Activated CD4-positive, alpha-beta T cell treated with anti-CD3 and anti-CD28 coated beads, Interleukin-2, amount 50 U/mL, for 48 hours (primary cell): ENCODE measurements at regions not wholly inside any gene's neighbourhood (a gene's known extent, or its start where the extent isn't known, plus 50 kb on each side); places are given as distances from the start of the nearest gene placed in this dataset.

Source experiments
- DNase-seq, 2 experiments: peaks; one replicate each; pipeline ENCODE4 v3.0.0-alpha.2; 2020

DNA sequence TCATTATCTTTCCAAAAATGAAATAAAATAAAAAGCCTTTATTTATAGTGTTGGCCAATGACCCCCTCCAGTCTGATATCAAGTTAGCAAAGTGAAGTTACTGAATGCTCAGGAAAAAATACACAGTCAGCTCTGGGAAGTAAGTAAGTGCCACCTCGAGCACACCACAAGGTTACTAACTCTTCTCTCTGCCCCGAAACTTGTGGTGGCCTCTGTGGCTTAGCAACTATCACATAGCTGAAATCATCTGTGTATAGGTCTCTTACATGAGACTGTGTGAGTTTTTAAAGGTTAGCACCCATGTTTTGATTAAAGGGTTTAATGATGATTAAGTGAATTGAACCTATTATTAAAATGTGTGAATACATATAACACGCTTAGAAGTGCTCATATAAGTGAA is 161.4 kb upstream of the KLF4 start:
- DNase-seq: no peak

GRCh38 chr9:107650321-107650720 is 160.8 kb upstream of the KLF4 start:
- DNase-seq: no peak

DNA sequence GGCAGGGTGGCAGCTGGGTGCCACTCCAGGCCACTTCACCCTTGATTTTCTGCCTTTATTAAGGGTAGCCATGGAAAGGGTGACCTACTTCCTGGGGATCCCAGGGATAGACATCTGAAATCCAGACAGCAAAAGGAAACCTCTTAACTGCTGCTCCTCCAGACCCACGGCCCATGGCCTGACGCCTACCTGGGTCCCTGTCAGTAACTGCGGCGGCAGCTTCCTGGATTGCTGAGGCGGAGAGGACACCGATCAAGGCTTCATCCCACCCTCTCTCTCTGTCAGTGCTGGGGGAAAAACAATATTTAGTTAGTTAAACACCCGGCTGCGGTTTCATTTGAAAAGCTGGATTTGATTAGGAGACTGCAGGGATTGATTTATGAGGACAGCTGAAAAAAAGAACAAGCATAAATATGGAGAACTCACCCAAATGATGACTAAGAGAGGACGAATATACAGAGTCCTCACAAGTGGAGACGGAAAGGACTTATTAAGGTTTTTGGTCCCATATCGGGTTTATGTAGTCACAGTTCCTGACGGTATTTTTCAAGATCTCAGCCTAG is 158.7 kb upstream of the KLF4 start:
- no peak for DNase-seq

- no peak for DNase-seq
These were observed 158.0 kb upstream of the KLF4 start for GRCh38 chr9:107647611-107648010.

DNA sequence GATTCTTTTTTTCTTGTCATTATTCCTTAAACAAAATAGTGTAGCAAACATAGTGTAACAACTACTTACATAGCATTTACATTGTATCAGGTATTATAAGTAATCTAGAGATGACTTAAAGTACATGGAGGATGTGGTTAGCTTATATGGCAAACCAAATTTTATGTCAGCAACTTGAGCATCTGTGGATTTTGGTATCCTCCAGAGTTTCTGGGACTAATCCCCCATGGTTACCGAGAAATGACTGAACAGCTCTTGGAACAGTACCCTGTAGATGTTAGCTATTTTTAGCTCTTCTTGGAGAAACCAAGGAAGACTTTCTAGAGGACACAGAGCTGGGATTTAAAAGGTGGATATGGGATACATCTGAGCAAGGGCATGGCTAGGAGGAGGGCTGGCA is 157.6 kb upstream of the KLF4 start:
- DNase-seq: no peak

DNA sequence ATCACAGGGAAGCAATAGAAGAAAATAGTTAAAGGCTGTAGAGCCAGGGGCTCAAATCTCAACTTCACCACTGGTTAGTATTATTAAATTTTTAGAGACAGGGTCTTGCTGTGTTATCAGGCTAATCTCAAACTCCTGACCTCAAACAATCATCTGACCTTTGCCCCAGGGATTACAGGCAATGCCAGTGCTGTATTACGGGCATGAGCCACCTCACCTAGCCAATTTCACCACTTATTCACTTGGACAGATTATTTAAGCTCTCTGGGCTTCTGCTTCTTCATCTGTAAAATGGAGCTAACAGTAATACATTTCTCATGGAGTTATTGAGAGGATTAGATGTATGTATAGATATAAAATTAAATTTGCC is 155.9 kb upstream of the KLF4 start:
- no peak for DNase-seq

DNA sequence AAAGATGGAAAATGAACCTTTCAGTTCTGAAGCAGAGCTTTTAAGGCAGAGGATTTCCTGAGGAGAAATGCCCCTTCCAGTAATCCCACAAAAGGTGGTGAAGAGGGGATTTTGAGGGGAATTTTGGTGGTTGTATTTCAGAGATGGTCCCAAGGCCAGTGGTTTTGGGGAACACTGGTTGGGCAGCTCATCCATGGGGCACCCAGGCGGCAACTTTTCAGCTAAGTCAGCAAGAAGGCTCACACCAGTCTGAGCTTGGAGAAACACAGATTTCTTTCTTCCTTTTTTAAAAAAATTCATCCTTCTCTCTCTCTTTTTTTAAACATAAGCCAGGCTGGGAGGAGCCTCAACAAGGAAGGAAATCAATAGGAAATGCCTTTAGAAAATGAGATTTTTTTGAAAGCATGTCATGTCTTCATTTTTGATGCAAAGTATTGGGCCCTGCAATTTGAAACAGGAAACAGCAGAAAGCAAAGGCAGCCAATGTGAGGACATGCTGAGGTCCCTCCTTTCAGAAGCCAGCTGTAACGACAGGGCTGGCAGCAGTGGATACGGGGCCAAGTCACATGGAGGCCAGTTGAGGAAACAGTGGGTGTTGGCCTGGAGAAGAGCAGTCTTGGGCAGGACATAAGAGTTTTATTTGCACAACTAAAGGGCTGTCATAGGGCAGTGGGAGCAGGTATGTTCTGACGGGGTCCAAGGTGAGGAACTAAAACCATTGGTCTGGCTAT is 155.3 kb upstream of the KLF4 start:
- DNase-seq: no peak

DNA sequence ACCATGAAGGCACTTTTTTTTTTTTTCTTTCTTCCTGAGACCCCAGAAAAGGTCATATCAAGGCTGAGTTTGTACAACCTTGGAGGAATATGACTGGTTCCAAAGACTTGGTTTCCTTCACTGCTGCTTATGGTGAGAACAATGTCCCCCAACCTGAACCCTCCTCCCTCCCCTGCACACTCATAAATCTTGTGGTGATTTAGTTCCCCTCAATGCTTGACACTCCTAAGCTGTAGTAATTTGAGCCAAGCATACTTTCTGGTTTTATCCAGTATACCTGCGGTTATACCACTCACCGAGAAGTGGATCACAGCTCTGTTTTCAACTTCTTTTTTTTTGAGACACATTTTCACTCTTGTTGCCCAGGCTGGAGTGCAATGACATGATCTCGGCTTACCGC is 149.9 kb upstream of the KLF4 start:
- DNase-seq: no peak

DNA sequence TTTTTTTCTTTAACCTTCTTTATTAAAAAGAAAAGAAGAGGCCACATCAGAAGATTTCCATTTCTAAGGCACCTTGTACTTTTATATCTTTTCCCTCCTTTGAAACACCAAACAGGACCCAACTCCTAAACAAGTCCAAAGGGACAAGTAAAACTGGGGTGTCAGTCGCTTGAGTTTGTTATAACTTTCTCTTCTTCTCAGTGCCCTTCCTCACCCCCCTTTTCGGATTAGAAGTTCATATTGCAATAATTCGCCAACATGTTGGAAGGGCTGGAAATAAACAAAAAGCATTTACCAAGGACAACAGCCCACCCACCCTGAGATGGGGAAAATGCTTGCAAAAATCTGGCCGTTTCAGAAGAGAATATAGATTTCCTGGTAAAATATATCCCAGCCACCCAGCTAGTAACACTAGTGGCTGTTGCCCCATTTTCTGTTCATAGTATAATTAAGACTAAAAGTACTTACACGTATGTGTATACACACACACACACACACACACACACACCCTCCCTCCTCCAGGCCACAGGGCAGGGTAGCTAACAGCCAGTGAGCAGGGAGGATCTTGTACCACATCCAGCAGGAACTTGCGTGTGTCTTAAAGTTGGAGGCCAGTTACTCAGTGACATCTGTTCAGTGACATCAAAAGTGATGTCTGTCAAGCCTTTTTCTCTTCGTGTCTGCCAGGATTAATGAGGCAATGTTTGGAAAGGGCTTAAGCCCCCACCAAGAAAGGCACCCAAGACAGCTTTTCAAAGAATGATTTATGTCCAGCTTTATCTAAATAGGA is 149.1 kb upstream of the KLF4 start:
- no peak for DNase-seq

GRCh38 chr9:107637421-107638420 is 148.2 kb upstream of the KLF4 start:
- no peak for DNase-seq

DNA sequence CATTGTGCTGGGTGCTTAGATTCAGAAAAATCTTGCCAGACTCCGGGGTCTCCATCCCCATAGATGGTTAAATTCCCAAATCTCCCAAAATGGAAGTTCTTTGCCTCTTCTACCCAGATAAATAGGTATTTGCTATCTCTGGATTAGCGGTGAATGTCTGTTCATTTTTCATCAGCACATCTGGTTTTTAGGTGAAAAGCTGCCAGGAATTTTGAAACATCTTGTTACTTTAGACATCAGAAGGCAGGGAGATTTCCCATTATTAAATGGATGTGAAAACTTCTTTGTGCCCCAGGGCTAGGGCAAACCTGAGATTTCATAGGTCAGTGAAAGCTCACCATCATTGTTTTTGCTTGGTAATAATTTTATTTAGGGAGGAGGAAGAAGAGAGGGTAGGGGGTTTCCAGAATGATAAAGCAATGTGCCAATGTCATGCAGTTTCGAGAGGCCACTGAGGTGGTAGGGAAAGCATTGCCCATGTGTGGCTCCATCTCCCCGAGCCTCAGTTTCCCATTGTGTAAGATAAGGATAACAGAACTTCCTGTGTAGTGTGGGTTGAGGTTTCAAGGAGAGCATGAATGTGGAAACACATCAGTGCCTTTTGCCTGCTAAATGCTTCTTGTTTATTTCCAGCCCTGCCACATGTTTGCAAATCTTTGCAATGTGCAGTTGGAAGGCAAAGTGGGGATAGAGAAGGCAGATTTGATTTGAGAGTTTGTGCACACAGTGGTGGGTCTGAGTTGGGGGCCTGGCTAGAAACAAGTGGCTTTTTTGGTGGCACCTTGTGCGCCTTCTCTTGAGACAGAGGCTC is 147.2 kb upstream of the KLF4 start:
- DNase-seq: no peak

DNA sequence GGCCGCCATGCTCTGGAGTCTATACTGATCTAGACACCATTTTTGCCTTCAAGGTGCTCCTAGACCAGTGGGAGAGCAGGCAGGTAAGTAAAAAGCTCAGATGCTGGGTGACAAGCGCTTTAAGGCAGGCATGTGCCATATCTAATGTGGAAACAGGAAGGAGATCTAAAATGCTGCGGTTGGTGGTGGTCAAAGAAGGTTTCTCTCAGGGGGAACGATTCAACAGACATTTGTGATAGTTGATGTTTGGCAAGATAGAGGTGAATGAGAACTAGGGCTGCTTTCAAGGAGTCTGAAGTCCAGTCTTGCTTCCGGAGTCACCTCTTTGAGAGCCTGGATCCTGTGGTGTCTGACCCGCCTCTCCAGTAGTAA is 146.2 kb upstream of the KLF4 start:
- DNase-seq: no peak

DNA sequence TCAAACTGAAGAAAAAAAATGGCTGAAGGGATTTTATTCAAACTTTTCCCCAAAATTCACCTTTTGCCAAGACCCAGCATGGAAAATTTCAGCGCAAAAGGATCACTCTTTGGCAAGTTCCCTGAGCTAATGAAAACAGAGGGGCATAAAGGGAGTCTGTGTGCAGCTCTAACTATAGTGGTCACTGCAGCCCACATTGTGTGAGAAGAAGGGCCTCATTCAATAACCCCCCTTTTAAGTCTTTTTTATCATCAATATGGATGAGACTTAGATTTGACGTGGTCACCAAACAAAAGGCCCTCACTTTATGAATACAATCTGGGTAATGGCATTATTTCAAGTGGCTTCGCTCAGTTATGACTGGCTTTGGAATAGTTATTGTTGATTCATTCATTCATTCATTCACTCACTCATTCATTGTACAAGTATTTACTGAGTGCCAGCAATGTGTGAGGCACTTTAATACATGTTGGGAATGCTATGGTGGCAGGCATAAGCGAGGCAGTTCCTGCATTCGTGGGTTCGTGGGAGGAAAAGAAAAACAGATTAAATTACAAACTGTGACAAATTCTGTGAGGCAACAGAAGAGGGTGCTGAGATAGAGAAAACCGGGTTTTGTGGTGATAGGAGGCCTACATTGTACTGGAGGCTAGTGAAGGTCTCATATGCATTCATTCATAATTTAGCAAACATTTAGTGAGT is 145.7 kb upstream of the KLF4 start:
- no peak for DNase-seq

DNA sequence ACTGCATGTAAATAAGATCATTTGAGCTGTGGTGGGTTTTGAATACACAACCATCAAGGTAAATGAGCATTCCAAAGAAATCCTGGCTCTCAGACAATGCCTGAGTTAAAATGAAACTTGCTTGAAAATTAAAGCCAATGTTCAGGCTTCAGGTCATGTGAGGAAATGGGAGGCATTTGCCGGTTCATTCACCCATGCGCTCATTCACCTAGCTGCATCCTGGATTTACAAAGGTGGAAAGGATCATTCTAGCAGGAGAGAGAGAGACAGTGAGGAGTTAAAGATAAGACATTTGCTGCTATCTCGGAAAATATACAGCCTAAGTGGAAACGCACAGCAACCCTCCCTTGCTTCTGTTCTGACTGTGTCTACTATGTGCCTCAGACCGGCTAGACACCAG is 143.8 kb upstream of the KLF4 start:
- DNase-seq: no peak

DNA sequence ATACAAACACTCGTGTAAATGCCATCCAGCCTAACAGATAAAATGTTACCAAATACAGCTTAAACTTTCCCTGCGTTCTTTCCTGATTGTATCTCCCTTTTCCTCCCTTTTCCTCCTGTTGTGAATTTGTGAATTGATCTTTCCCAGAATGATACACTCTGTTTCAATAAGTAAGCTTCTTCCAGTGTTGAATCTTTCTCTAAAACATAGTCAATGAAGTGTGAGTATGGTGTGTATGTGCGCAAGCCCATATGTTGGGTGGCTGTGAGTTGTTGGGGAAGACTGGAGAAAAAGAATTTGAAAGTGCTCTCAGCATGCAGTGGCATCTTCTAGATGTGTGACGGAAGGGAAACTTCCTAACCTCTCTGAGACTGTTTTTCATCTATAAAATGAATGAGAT is 143.1 kb upstream of the KLF4 start:
- no peak for DNase-seq

- no peak for DNase-seq
These were observed 142.6 kb upstream of the KLF4 start for GRCh38 chr9:107632216-107632615.

DNA sequence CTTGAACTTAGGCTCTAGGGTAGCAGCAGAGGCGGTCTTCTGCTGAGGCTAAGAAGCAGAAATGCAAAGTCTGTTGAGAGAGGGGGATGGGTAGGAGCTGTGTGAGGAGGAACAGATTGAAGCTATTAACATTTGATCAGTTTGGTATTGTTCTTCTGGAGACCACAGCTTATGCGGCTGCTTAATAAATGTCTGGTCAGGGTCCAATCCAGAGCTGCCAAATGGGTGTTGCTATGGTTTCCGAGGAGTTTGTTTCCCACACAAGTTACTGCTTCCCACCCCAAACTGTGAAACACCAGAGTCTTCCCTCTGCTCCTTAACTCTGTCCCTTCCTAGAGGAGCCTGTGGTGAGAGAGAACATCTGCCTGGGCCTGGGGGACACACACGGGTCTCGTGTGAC is 142.2 kb upstream of the KLF4 start:
- no peak for DNase-seq

DNA sequence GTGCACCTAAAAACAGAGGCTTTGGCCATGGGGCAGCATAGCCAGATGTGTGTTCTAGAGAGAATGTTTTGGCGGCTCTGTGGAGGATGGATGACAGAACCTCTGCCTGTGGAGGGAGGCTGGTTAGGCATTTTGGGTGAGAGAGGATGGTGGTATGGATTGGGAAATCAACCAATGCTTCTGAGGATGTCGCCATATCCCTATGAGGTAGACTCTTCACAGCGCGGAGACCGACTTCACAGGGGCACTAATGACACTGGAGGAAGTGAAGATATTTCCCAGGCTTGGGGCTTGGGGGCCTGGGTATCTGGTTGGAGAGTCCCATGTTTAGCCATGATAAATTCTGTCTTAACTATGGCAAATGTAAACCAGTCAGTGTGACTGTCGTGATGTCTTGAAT is 140.6 kb upstream of the KLF4 start:
- DNase-seq: no peak

GRCh38 chr9:107628444-107628843 is 138.9 kb upstream of the KLF4 start:
- DNase-seq: no peak

GRCh38 chr9:107627781-107628180 is 138.2 kb upstream of the KLF4 start:
- no peak for DNase-seq

- DNase-seq: no peak
These were observed 136.5 kb upstream of the KLF4 start for GRCh38 chr9:107626118-107626517.
